HPDE6-E6E7 (cell line): ENCODE measurements at regions not wholly inside any gene's neighbourhood (a gene's known extent, or its start where the extent isn't known, plus 50 kb on each side); places are given as distances from the start of the nearest gene placed in this dataset.

Source experiments
- DNase-seq: peaks from one replicate; pipeline ENCODE4 v3.0.0; 2011; ENCODE audit warnings: missing footprints; ENCODE audit errors: extremely low spot score

GRCh38 chr1:229760478-229760996 lies 134.5 kb downstream of the URB2 start:
- DNase-seq, result no peak

- no peak for DNase-seq
These were observed 136.8 kb downstream of the URB2 start for GRCh38 chr1:229762891-229763290.

- no peak for DNase-seq
These were observed 142.2 kb downstream of the URB2 start for GRCh38 chr1:229768232-229768631.

- DNase-seq, result no peak
These were observed 143.0 kb downstream of the URB2 start for GRCh38 chr1:229769006-229769405.

- DNase-seq, result no peak
These were observed 143.8 kb downstream of the URB2 start for GRCh38 chr1:229769809-229770208.

- no peak for DNase-seq
These were observed 152.7 kb downstream of the URB2 start for GRCh38 chr1:229778794-229779193.

- DNase-seq, result peak; percentile 12
These were observed 155.4 kb downstream of the URB2 start for GRCh38 chr1:229781453-229781852.

GRCh38 chr1:229782469-229782868 lies 156.4 kb downstream of the URB2 start:
- no peak for DNase-seq

- DNase-seq, result no peak
These were observed 158.8 kb downstream of the URB2 start for GRCh38 chr1:229784834-229785233.

- DNase-seq, result no peak
These were observed 161.0 kb downstream of the URB2 start for GRCh38 chr1:229786974-229787610.

- DNase-seq, result no peak
These were observed 162.0 kb downstream of the URB2 start for GRCh38 chr1:229788004-229788403.

GRCh38 chr1:229792012-229792975 lies 166.2 kb downstream of the URB2 start:
- DNase-seq, result no peak

- no peak for DNase-seq
These were observed 167.4 kb downstream of the URB2 start for GRCh38 chr1:229793488-229793887.

- DNase-seq, result no peak
These were observed 172.5 kb downstream of the URB2 start for GRCh38 chr1:229798558-229798957.

GRCh38 chr1:229803626-229804217 lies 177.7 kb downstream of the URB2 start:
- peak; percentile 19 for DNase-seq

- no peak for DNase-seq
These were observed 182.2 kb downstream of the URB2 start for GRCh38 chr1:229808272-229808671.

- DNase-seq, result no peak
These were observed 184.1 kb downstream of the URB2 start for GRCh38 chr1:229810140-229810539.

GRCh38 chr1:229810961-229811360 lies 184.9 kb downstream of the URB2 start:
- no peak for DNase-seq

- no peak for DNase-seq
These were observed 186.1 kb downstream of the URB2 start for GRCh38 chr1:229812148-229812547.

- DNase-seq, result no peak
These were observed 186.6 kb downstream of the URB2 start for GRCh38 chr1:229812693-229813092.

GRCh38 chr1:229815076-229815475 lies 189.0 kb downstream of the URB2 start:
- DNase-seq, result no peak

GRCh38 chr1:229815961-229816360 lies 189.9 kb downstream of the URB2 start:
- no peak for DNase-seq
